HFFc6 (cell line): ENCODE measurements at regions not wholly inside any gene's neighbourhood (a gene's known extent, or its start where the extent isn't known, plus 50 kb on each side); places are given as distances from the start of the nearest gene placed in this dataset.

Experiments used
- DNase-seq: peaks from one replicate; pipeline ENCODE4 v3.0.0-alpha.2; 2018
- H3K27ac Mint-ChIP-seq: 2 replicates; pipeline ENCODE4 v1.8.0; 2020; ENCODE audit warnings: mild to moderate bottlenecking, mixed read lengths
- H3K27me3 Mint-ChIP-seq: 2 replicates; pipeline ENCODE4 v1.8.0; 2021; ENCODE audit warnings: mild to moderate bottlenecking, moderate library complexity, mixed read lengths; ENCODE audit not compliant: insufficient read depth
- H3K36me3 Mint-ChIP-seq: 2 replicates; pipeline ENCODE4 v1.8.0; 2021; ENCODE audit warnings: low read depth, mixed read lengths
- H3K4me1 Mint-ChIP-seq: 2 replicates; pipeline ENCODE4 v1.8.0; 2020; ENCODE audit warnings: low read depth, mixed read lengths
- H3K4me3 Mint-ChIP-seq: 2 replicates; pipeline ENCODE4 v1.8.0; 2020; ENCODE audit warnings: mild to moderate bottlenecking, moderate library complexity, mixed read lengths
- H3K9me3 Mint-ChIP-seq: 2 replicates; pipeline ENCODE4 v1.8.0; 2020; ENCODE audit warnings: mild to moderate bottlenecking, mixed read lengths
- TF ChIP-seq, protein P1 (sequence below): fragments of 200-600 bp; sonication (generic); IDR thresholded peaks from 2 replicates; pipeline ENCODE4 v1.5.0; 2021; ENCODE audit warnings: antibody characterized with exemption, mild to moderate bottlenecking

DNA sequence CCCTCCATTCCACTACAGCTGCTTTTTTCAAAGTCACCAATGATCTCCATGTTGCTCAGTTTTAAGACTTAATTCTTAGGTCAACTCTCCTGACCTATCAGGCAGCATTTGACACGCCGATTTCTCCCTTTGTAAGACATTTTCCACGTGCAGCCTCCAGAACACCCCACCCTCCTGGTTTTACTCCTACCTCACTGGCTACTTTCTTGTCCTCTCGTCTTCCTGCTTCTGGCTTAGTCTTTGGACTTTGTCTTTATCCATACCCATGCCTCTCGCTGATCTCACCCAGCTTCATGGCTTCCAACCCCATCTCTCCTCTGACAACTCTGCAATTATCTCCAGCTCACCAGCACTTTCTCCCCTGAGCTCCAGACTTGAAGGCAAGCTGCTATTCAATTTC is 99.3 kb upstream of the UMPS start:
- H3K27me3 Mint-ChIP-seq: peaks cover 35% of the 10 kb centered on the region
- TF ChIP-seq, protein P1, sequence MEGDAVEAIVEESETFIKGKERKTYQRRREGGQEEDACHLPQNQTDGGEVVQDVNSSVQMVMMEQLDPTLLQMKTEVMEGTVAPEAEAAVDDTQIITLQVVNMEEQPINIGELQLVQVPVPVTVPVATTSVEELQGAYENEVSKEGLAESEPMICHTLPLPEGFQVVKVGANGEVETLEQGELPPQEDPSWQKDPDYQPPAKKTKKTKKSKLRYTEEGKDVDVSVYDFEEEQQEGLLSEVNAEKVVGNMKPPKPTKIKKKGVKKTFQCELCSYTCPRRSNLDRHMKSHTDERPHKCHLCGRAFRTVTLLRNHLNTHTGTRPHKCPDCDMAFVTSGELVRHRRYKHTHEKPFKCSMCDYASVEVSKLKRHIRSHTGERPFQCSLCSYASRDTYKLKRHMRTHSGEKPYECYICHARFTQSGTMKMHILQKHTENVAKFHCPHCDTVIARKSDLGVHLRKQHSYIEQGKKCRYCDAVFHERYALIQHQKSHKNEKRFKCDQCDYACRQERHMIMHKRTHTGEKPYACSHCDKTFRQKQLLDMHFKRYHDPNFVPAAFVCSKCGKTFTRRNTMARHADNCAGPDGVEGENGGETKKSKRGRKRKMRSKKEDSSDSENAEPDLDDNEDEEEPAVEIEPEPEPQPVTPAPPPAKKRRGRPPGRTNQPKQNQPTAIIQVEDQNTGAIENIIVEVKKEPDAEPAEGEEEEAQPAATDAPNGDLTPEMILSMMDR: no peak
- H3K9me3 Mint-ChIP-seq: no peaks in the 10 kb centered on the region
- no peak for DNase-seq
- no peak overlapping the region for H3K27ac Mint-ChIP-seq
- H3K4me1 Mint-ChIP-seq: peaks cover 8% of the 10 kb centered on the region; the same call in 1 of the 2 replicates
- H3K36me3 Mint-ChIP-seq: no peaks in the 10 kb centered on the region
- H3K4me3 Mint-ChIP-seq: no peak overlapping the region

DNA sequence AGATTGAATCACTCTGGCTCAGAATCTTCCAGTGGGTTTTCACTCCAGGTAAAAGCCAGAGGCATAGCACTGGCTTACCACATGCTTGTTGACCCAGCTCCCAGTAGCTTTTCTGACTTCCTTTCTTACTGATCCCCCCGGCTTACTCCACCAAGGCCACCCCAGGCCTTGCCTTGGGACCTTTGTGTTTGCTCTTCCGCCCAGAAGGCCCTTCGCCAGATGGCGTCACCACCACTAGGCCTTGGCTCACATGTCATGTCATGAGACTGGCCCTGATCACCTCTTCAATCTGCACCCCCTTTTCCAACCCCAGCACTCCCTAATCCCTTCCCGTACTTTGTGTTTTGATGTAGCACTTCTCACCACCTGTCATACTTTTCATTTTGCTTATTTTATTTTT is 98.5 kb upstream of the UMPS start:
- TF ChIP-seq, protein P1: no peak
- H3K9me3 Mint-ChIP-seq: no peaks in the 10 kb centered on the region
- H3K27me3 Mint-ChIP-seq: peaks cover 35% of the 10 kb centered on the region
- no peaks in the 10 kb centered on the region for H3K36me3 Mint-ChIP-seq
- no peak overlapping the region for H3K4me3 Mint-ChIP-seq
- H3K4me1 Mint-ChIP-seq: peaks cover 8% of the 10 kb centered on the region; the same call in 1 of the 2 replicates
- no peak overlapping the region for H3K27ac Mint-ChIP-seq
- DNase-seq: no peak

DNA sequence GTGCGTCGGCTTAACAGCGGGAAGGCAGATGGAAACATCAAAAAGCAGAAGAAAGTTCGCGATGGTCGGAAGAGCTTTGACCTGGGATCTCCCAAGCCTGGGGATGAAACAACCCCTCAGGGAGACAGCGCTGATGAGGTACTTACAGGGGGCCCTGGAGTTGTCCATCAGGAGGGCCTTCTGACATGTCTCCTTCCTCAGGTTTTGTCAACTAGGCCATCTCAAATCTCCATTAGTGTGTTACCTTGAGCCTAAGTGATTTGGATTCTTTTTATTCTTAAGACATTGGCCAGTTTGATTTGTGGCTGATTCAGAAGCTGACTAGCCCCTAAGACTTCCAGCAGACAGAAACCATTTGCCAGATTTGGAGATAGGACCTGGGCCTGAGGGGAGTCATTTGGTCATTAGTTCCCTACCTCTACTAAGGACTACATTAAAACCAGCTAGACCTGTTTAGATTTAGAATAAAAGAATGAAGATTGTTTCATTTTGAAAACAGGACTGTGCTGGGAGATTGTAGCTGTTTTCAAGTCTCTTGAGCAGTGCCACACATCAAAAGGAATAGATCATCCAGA is 97.6 kb upstream of the UMPS start:
- DNase-seq: no peak
- Mint-ChIP-seq H3K36me3 (no peaks in the 10 kb centered on the region), H3K9me3 (no peaks in the 10 kb centered on the region), H3K4me1 (peaks cover 2% of the 10 kb centered on the region; the same call in 1 of the 2 replicates), H3K4me3 (no peak overlapping the region), H3K27me3 (peaks cover 43% of the 10 kb centered on the region), H3K27ac (no peak overlapping the region)
- TF ChIP-seq, protein P1: no peak

DNA sequence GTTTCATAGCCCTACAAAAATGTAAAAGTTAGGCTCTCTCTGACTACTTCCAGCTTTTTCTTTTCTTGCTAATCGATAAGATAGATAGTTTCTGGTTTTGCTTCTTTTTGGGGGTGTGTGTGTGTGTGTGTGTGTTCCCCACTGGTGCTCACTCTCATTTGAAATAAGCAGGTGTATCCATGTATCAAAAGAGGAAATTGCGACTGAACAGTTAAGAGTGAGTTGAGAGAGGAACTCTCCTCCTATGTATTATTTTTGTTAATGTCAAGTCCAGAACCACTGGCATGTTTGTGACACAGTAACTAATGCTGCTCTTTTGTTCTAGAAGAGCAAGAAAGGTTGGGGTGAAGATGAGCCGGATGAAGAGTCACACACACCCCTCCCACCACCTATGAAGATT is 96.7 kb upstream of the UMPS start:
- TF ChIP-seq, protein P1: no peak
- Mint-ChIP-seq H3K27me3 (peaks cover 43% of the 10 kb centered on the region), H3K9me3 (no peaks in the 10 kb centered on the region), H3K27ac (no peak overlapping the region), H3K36me3 (no peaks in the 10 kb centered on the region), H3K4me1 (no peaks in the 10 kb centered on the region), H3K4me3 (no peak overlapping the region)
- no peak for DNase-seq

DNA sequence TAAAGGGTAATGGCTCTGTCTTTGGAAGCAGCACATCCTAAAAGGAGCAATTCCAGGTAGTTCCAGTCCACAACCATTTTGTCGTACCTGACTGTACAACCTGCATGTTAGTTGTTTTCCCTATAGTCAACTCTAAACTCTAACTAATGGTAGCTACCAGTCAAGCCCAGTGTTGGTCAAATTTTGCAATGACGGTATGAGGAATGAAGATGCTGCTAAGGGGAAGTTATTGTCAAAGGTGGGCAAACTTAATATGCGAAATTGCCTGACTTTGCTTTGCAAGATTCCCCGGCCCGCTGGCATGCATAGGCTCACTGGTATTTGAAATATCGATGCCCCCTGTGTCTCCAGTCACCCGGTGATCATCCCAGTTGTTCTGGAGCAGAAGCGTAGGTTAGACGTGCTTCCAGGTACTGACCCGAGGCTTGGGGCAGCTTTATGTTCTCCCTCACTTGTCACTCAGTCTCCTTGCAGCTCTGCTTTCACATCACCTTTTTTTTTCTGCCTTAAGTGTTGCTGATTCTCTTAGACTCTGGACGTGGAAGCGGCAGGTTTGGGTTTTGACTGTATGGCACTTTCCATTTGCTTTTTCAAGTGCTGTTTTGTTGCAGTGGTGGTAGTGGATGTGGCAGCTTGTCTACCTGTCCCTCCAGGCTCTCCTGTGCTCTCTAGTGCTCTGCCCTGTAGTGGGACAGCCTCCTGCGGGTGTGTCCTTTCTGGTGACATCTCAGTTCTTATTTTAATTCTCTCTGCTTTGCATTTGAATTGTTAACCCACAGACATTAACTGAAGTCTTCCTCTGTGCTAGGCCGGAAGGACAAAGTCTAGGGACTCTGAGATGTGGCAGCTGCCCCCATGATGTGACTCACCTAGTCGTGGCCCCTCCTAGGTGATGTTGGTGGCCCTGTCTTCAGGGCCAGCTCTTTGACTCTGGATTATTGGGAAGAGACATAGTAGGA is 95.8 kb upstream of the UMPS start:
- no peaks in the 10 kb centered on the region for H3K4me1 Mint-ChIP-seq
- H3K27ac Mint-ChIP-seq: no peak overlapping the region
- no peak overlapping the region for H3K4me3 Mint-ChIP-seq
- H3K9me3 Mint-ChIP-seq: no peaks in the 10 kb centered on the region
- TF ChIP-seq, protein P1: no peak
- peaks cover 41% of the 10 kb centered on the region for H3K27me3 Mint-ChIP-seq
- H3K36me3 Mint-ChIP-seq: no peaks in the 10 kb centered on the region
- DNase-seq: no peak
